IMR-90 (cell line): ENCODE measurements at regions not wholly inside any gene's neighbourhood (a gene's known extent, or its start where the extent isn't known, plus 50 kb on each side); places are given as distances from the start of the nearest gene placed in this dataset.

Experiments
- ATAC-seq: fragments of 200-7000 bp; cut with Tn5 transposase; 2 replicates; pipeline ENCODE4 v1.9.1; 2020; ENCODE audit warnings: low read depth, mild to moderate bottlenecking, moderate library complexity
- BruUV-seq: library from RNA; stranded (reverse); fragments of 400-500 nt; replicated peaks from 2 replicates; lab custom pipeline; 2021; lab: Mats Ljungman, UMichigan
- CTCF ChIA-PET: fragments of 300-600 bp; formaldehyde crosslinking; extraction: SDS; loops from one replicate; lab custom pipeline; 2021; ENCODE audit warnings: antibody characterized with exemption; lab: Yijun Ruan, JAX
- POLR2A ChIA-PET: fragments of 300-600 bp; sonication (Branson Sonifier 250); formaldehyde crosslinking; loops from one replicate; lab custom pipeline; 2022; ENCODE audit warnings: antibody characterized with exemption; ENCODE audit not compliant: unreplicated experiment; lab: Charles Lee
- DNase-seq: peaks from one replicate; pipeline ENCODE4 v3.0.0; 2013
- H2AFZ ChIP-seq: replicated peaks from 2 replicates; pipeline ENCODE3; 2013; ENCODE audit warnings: low read length, mild to moderate bottlenecking; ENCODE audit not compliant: poor library complexity
- H2AK5ac ChIP-seq: 2 replicates; pipeline ENCODE4 v1.6.1; 2013; ENCODE audit warnings: low read depth, low read length, inconsistent platforms
- H2AK9ac ChIP-seq: replicated peaks from 2 replicates; pipeline ENCODE3; 2013; ENCODE audit warnings: mild to moderate bottlenecking, low read depth, low read length, moderate library complexity; ENCODE audit not compliant: poor library complexity
- H2BK120ac ChIP-seq: 2 replicates; pipeline ENCODE4 v1.6.1; 2013; ENCODE audit warnings: low read depth, low read length, inconsistent platforms
- H2BK15ac ChIP-seq: 3 replicates; pipeline ENCODE4 v1.6.1; 2013; ENCODE audit warnings: low read depth, low read length, inconsistent platforms
- H2BK20ac ChIP-seq: 2 replicates; pipeline ENCODE4 v1.6.1; 2013; ENCODE audit warnings: low read depth, mild to moderate bottlenecking, inconsistent platforms, low read length, moderate library complexity
- H2BK5ac ChIP-seq: 2 replicates; pipeline ENCODE4 v1.6.1; 2013; ENCODE audit warnings: mild to moderate bottlenecking, low read depth, low read length, inconsistent platforms; ENCODE audit not compliant: poor library complexity, severe bottlenecking
- H3K14ac ChIP-seq: replicated peaks from 2 replicates; pipeline ENCODE4 v1.6.1; 2013; ENCODE audit warnings: low read depth, low read length, inconsistent platforms
- H3K18ac ChIP-seq: 2 replicates; pipeline ENCODE4 v1.6.1; 2013; ENCODE audit warnings: low read depth, low read length, control low read depth
- H3K23ac ChIP-seq: 2 replicates; pipeline ENCODE4 v1.6.1; 2013; ENCODE audit warnings: low read depth, low read length, inconsistent platforms
- H3K27ac ChIP-seq: 2 replicates; pipeline ENCODE4 v1.5.1; 2013; ENCODE audit warnings: mild to moderate bottlenecking, control low read depth, low read length; ENCODE audit not compliant: insufficient read depth
- H3K27me3 ChIP-seq: 2 replicates; pipeline ENCODE4 v1.6.1; 2013; ENCODE audit warnings: low read length; ENCODE audit not compliant: control insufficient read depth, insufficient read depth
- H3K36me3 ChIP-seq: 2 replicates; pipeline ENCODE4 v1.6.1; 2013; ENCODE audit warnings: low read length, mixed read lengths; ENCODE audit not compliant: control insufficient read depth, insufficient read depth
- H3K4ac ChIP-seq: 2 replicates; pipeline ENCODE4 v1.6.1; 2013; ENCODE audit warnings: low read depth, low read length, inconsistent platforms
- H3K4me1 ChIP-seq: 2 replicates; pipeline ENCODE4 v1.6.1; 2013; ENCODE audit warnings: low read length, mixed read lengths; ENCODE audit not compliant: control insufficient read depth, insufficient read depth
- H3K4me2 ChIP-seq: 2 replicates; pipeline ENCODE4 v1.6.1; 2013; ENCODE audit warnings: low read depth, mild to moderate bottlenecking, control low read depth, low read length, moderate library complexity
- H3K4me3 ChIP-seq: 2 replicates; pipeline ENCODE4 v1.5.1; 2013; ENCODE audit warnings: low read depth, mild to moderate bottlenecking, control low read depth, low read length, moderate library complexity; ENCODE audit not compliant: insufficient read depth
- H3K56ac ChIP-seq: 2 replicates; pipeline ENCODE4 v1.6.1; 2013; ENCODE audit warnings: low read length, inconsistent platforms; ENCODE audit not compliant: insufficient read depth; ENCODE audit errors: extremely low read depth
- H3K79me1 ChIP-seq, 2 experiments: 2 replicates each; pipeline ENCODE4 v1.6.1; 2013; ENCODE audit warnings: low read length in 2 of 2, inconsistent platforms in 1 of 2, low read depth in 1 of 2
- H3K9ac ChIP-seq: 2 replicates; pipeline ENCODE4 v1.6.1; 2013; ENCODE audit warnings: low read depth, low read length, control low read depth
- H3K9me1 ChIP-seq: 2 replicates; pipeline ENCODE4 v1.6.1; 2013; ENCODE audit warnings: low read length, inconsistent platforms; ENCODE audit not compliant: insufficient read depth
- H3K9me3 ChIP-seq: 2 replicates; pipeline ENCODE4 v1.6.1; 2013; ENCODE audit warnings: low read length; ENCODE audit not compliant: control insufficient read depth, insufficient read depth
- H4K20me1 ChIP-seq: 2 replicates; pipeline ENCODE4 v1.6.1; 2013; ENCODE audit warnings: low read length, inconsistent platforms; ENCODE audit not compliant: insufficient read depth
- H4K5ac ChIP-seq: 2 replicates; pipeline ENCODE4 v1.6.1; 2013; ENCODE audit warnings: mild to moderate bottlenecking, low read depth, low read length, control low read depth
- H4K8ac ChIP-seq, 2 experiments: 2 replicates each; pipeline ENCODE4 v1.6.1; 2013; ENCODE audit warnings: low read depth in 2 of 2, low read length in 2 of 2, control low read depth in 1 of 2, inconsistent platforms in 1 of 2
- H4K91ac ChIP-seq: 2 replicates; pipeline ENCODE4 v1.6.1; 2013; ENCODE audit warnings: low read depth, low read length, inconsistent platforms; ENCODE audit not compliant: insufficient read depth
- BHLHE40 ChIP-seq: fragments of 150-350 bp; IDR thresholded peaks from 2 replicates; pipeline ENCODE4 v1.6.1; 2016; ENCODE audit warnings: mild to moderate bottlenecking, low read depth, low read length
- CEBPB ChIP-seq: IDR thresholded peaks from 2 replicates; pipeline ENCODE4 v1.6.1; 2012; ENCODE audit warnings: low read depth, low read length, improper control_type of control experiment
- CHD1 ChIP-seq: IDR thresholded peaks from 2 replicates; pipeline ENCODE4 v1.6.1; 2012; ENCODE audit warnings: low read depth, low read length, improper control_type of control experiment
- FOS ChIP-seq: fragments of 150-350 bp; IDR thresholded peaks from 2 replicates; pipeline ENCODE4 v1.6.1; 2016; ENCODE audit warnings: low read depth, low read length
- MAFK ChIP-seq: IDR thresholded peaks from 2 replicates; pipeline ENCODE4 v1.6.1; 2012; ENCODE audit warnings: low read depth, low read length, improper control_type of control experiment
- MAZ ChIP-seq: IDR thresholded peaks from 2 replicates; pipeline ENCODE4 v1.6.1; 2012; ENCODE audit warnings: low read depth, mild to moderate bottlenecking, low read length, improper control_type of control experiment, moderate library complexity, borderline replicate concordance
- MXI1 ChIP-seq: IDR thresholded peaks from 2 replicates; pipeline ENCODE4 v1.6.1; 2012; ENCODE audit warnings: low read depth, mild to moderate bottlenecking, low read length, moderate library complexity, borderline replicate concordance
- NFE2L2 ChIP-seq: fragments of 150-350 bp; IDR thresholded peaks from 2 replicates; pipeline ENCODE4 v1.6.1; 2016; ENCODE audit warnings: low read depth, mild to moderate bottlenecking, low read length
- POLR2A ChIP-seq: IDR thresholded peaks from 2 replicates; pipeline ENCODE4 v1.6.1; 2012; ENCODE audit warnings: mild to moderate bottlenecking, low read depth, low read length
- RAD21 ChIP-seq: IDR thresholded peaks from 2 replicates; pipeline ENCODE4 v1.6.1; 2012; ENCODE audit warnings: low read length, improper control_type of control experiment
- RCOR1 ChIP-seq: IDR thresholded peaks from 2 replicates; pipeline ENCODE4 v1.6.1; 2012; ENCODE audit warnings: mild to moderate bottlenecking, low read length, improper control_type of control experiment; ENCODE audit not compliant: insufficient replicate concordance
- RFX5 ChIP-seq: IDR thresholded peaks from 2 replicates; pipeline ENCODE4 v1.8.0; 2012; ENCODE audit warnings: low read depth, mild to moderate bottlenecking, low read length, moderate library complexity
- SMC3 ChIP-seq: fragments of 150-350 bp; IDR thresholded peaks from 2 replicates; pipeline ENCODE4 v1.6.1; 2016; ENCODE audit warnings: low read depth, mild to moderate bottlenecking, antibody characterized with exemption, low read length, moderate library complexity
- WGBS, 2 experiments: methylation state at CpG; one replicate each; pipeline versions ENCODE4 v1.1.5 to v1.1.7; 2013; ENCODE audit warnings: missing lambda C conversion rate in 2 of 2; ENCODE audit not compliant: insufficient read length in 1 of 2; ENCODE audit errors: extremely low coverage in 2 of 2; 5-methylcytosine and 5-hydroxymethylcytosine counted together
- dilution Hi-C: fragments of 300-500 bp; cut with HindIII; formaldehyde crosslinking; loops from one replicate; pipeline ENCODE4 v1.14.3; 2018; ENCODE audit warnings: low sequenced_read_pairs; ENCODE audit not compliant: unreplicated experiment
- in situ Hi-C: fragments of 300-500 bp; cut with MboI; formaldehyde crosslinking; loops from 3 replicates; pipeline ENCODE4 v1.14.3; 2019; ENCODE audit warnings: low sequenced_read_pairs, inconsistent platforms, mixed read lengths
- intact Hi-C: fragments of 100-400 bp; cut with micrococcal nuclease; formaldehyde crosslinking; loops from 2 replicates; pipeline ENCODE4 v1.10.0; 2022
- TF ChIP-seq, protein P1 (sequence below): conservative IDR thresholded peaks from 2 replicates; pipeline ENCODE4 v1.5.1; 2012; ENCODE audit warnings: mild to moderate bottlenecking, low read depth, low read length, improper control_type of control experiment
- TF ChIP-seq, protein P2 (sequence below): fragments of 150-350 bp; IDR thresholded peaks from 2 replicates; pipeline ENCODE4 v1.6.1; 2016; ENCODE audit warnings: low read depth, mild to moderate bottlenecking, low read length, moderate library complexity, borderline replicate concordance
- TF ChIP-seq, protein P3 (sequence below): fragments of 150-350 bp; IDR thresholded peaks from 2 replicates; pipeline ENCODE4 v1.6.1; 2017; ENCODE audit warnings: mild to moderate bottlenecking, antibody characterized with exemption, low read length, low read depth

GRCh38 chr2:122525336-122525735, 769.9 kb downstream of the TSN start:
- H3K18ac ChIP-seq: no peak overlapping the region
- no peaks in the 10 kb centered on the region for H3K27me3 ChIP-seq
- ATAC-seq (no peak), DNase-seq (no peak)
- ChIA-PET CTCF (interaction anchor here (1.0 kb wide), 1 partner anchor 550 kb away, joined by 3 read pairs; no protein-coding TSS in a partner anchor), POLR2A (no interaction called here)
- WGBS, 2 experiments: no CpG with 5 or more reads among the region's 2 CpGs
- TF ChIP-seq CEBPB: no peak
- TF ChIP-seq NFE2L2: no peak
- no peak for TF ChIP-seq RAD21
- TF ChIP-seq, protein P1, sequence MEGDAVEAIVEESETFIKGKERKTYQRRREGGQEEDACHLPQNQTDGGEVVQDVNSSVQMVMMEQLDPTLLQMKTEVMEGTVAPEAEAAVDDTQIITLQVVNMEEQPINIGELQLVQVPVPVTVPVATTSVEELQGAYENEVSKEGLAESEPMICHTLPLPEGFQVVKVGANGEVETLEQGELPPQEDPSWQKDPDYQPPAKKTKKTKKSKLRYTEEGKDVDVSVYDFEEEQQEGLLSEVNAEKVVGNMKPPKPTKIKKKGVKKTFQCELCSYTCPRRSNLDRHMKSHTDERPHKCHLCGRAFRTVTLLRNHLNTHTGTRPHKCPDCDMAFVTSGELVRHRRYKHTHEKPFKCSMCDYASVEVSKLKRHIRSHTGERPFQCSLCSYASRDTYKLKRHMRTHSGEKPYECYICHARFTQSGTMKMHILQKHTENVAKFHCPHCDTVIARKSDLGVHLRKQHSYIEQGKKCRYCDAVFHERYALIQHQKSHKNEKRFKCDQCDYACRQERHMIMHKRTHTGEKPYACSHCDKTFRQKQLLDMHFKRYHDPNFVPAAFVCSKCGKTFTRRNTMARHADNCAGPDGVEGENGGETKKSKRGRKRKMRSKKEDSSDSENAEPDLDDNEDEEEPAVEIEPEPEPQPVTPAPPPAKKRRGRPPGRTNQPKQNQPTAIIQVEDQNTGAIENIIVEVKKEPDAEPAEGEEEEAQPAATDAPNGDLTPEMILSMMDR: no peak
- no peak for TF ChIP-seq FOS
- TF ChIP-seq SMC3: no peak
- TF ChIP-seq MAZ: no peak
- no peak for TF ChIP-seq CHD1
- no peak for TF ChIP-seq MXI1
- TF ChIP-seq RCOR1: no peak
- no peak for TF ChIP-seq MAFK
- TF ChIP-seq BHLHE40: no peak
- no peak for TF ChIP-seq RFX5
- TF ChIP-seq, protein P2, sequence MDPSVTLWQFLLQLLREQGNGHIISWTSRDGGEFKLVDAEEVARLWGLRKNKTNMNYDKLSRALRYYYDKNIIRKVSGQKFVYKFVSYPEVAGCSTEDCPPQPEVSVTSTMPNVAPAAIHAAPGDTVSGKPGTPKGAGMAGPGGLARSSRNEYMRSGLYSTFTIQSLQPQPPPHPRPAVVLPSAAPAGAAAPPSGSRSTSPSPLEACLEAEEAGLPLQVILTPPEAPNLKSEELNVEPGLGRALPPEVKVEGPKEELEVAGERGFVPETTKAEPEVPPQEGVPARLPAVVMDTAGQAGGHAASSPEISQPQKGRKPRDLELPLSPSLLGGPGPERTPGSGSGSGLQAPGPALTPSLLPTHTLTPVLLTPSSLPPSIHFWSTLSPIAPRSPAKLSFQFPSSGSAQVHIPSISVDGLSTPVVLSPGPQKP: no peak
- TF ChIP-seq POLR2A: no peak
- TF ChIP-seq, protein P3, sequence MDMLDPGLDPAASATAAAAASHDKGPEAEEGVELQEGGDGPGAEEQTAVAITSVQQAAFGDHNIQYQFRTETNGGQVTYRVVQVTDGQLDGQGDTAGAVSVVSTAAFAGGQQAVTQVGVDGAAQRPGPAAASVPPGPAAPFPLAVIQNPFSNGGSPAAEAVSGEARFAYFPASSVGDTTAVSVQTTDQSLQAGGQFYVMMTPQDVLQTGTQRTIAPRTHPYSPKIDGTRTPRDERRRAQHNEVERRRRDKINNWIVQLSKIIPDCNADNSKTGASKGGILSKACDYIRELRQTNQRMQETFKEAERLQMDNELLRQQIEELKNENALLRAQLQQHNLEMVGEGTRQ: no peak
- in situ Hi-C loops: no loop called here
- intact Hi-C loops: no loop called here
- no peak overlapping the region for H2AFZ ChIP-seq
- H2BK5ac ChIP-seq: no peak overlapping the region
- no peak overlapping the region for H2BK120ac ChIP-seq
- no peak overlapping the region for H2BK20ac ChIP-seq
- no peak overlapping the region for H4K8ac ChIP-seq
- dilution Hi-C loops: no loop called here
- H3K4me1 ChIP-seq: no peaks in the 10 kb centered on the region
- no peak overlapping the region for H3K27ac ChIP-seq
- no peak overlapping the region for H2AK5ac ChIP-seq
- H3K4me3 ChIP-seq: no peak overlapping the region
- no peaks in the 10 kb centered on the region for H4K20me1 ChIP-seq
- no peak overlapping the region for H3K4ac ChIP-seq
- BruUV-seq: no TSS peak
- no peaks in the 10 kb centered on the region for H3K36me3 ChIP-seq
- H3K56ac ChIP-seq: no peak overlapping the region
- no peak overlapping the region for H3K9ac ChIP-seq
- H4K91ac ChIP-seq: no peak overlapping the region
- no peak overlapping the region for H3K4me2 ChIP-seq
- H3K23ac ChIP-seq: no peak overlapping the region
- no peak overlapping the region for H4K5ac ChIP-seq
- no peak overlapping the region for H2BK15ac ChIP-seq
- no peaks in the 10 kb centered on the region for H3K79me1 ChIP-seq
- no peak overlapping the region for H2AK9ac ChIP-seq
- H3K9me1 ChIP-seq: no peaks in the 10 kb centered on the region
- no peak overlapping the region for H3K14ac ChIP-seq
- H3K9me3 ChIP-seq: peaks cover 8% of the 10 kb centered on the region; the same call in 1 of the 2 replicates
